OCI-LY3 (cell line): ENCODE measurements at regions not wholly inside any gene's neighbourhood (a gene's known extent, or its start where the extent isn't known, plus 50 kb on each side); places are given as distances from the start of the nearest gene placed in this dataset.

Source experiments
- EZH2phosphoT487 ChIP-seq: fragments of 200-600 bp; shearing (Covaris generic); IDR thresholded peaks from 2 replicates; pipeline ENCODE4 v1.6.1; 2018; ENCODE audit warnings: antibody characterized with exemption, mixed run types, low read depth
- TF ChIP-seq, protein P1 (sequence below): fragments of 200-600, 300-600 bp; sonication (generic); IDR thresholded peaks from 2 replicates; pipeline ENCODE4 v1.5.1; 2014; ENCODE audit warnings: antibody characterized with exemption, low read length, low read depth

DNA sequence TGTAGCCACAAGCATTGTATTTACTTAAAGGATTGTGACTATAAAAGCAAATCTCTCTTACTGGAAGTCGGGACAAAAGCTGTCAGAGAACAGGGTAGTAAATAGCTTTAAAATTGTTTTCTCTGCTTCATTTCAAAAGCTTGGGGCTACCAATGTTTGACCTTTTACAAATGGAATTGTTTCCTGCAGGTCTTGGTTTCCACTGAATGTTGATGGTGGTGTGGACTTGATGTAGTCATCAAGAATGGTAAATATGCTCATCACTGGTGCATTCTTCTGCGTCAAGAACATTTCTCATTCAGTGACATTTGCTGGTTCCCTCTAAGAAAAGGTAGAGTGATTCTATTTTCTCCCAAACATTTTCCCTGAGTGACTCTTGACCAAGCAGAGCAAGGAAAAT is 435.4 kb upstream of the KHDRBS2 start:
- TF ChIP-seq, protein P1, sequence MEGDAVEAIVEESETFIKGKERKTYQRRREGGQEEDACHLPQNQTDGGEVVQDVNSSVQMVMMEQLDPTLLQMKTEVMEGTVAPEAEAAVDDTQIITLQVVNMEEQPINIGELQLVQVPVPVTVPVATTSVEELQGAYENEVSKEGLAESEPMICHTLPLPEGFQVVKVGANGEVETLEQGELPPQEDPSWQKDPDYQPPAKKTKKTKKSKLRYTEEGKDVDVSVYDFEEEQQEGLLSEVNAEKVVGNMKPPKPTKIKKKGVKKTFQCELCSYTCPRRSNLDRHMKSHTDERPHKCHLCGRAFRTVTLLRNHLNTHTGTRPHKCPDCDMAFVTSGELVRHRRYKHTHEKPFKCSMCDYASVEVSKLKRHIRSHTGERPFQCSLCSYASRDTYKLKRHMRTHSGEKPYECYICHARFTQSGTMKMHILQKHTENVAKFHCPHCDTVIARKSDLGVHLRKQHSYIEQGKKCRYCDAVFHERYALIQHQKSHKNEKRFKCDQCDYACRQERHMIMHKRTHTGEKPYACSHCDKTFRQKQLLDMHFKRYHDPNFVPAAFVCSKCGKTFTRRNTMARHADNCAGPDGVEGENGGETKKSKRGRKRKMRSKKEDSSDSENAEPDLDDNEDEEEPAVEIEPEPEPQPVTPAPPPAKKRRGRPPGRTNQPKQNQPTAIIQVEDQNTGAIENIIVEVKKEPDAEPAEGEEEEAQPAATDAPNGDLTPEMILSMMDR, result no peak
- TF ChIP-seq EZH2phosphoT487, result no peak
